ENCODE measurements at regions not wholly inside any gene's neighbourhood (a gene's known extent, or its start where the extent isn't known, plus 50 kb on each side); places are given as distances from the start of the nearest gene placed in this dataset.
A peak's percentile ranks its signal among the peaks of the same experiment; 100 is the strongest.

DNA sequence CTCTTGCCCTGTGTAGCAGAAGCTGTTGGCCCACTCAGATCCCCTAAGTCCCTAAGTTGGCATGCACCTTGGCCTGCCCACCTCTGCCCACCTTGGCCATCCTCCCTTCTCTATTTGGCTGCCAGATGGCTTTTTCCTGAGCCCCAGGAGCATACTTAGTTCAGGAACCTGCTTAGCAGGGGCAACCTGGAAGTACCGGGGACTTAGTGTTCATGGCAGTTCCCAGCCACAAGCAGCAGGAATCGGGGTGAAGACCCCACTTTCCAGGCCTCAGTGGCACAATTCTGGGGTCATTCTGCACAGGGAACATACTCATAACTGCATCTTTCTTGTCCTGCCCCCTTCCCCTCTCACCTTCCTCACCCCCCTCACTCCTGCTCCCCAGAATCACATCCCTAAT is 158.0 kb upstream of the PMEPA1 start:
- DNase-seq, result no peak

- DNase-seq, result no peak
Measured at GRCh38 chr20:57867181-57867803, 157.5 kb upstream of the PMEPA1 start.

GRCh38 chr20:57866250-57867106 is 156.7 kb upstream of the PMEPA1 start:
- DNase-seq, result no peak

GRCh38 chr20:57865266-57865665 is 155.5 kb upstream of the PMEPA1 start:
- no peak for DNase-seq

DNA sequence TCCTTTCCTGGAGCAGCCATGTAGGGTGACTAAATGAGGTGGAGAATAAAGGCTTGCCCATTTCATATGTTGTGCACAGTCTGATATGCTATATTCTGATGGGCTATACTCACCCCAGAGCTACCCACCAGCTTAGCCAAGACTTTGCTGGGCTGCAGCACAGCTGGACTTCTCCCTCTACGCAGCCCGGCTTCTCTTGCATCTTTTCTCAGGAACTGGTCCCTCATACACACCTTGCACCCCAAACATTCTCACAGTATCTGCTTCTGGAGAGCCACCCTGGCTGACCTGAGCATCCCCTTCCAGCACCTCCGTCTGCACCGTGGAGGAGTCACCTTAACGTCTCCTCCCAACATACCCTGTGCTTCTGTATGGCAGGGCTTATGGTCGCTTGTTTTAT is 150.8 kb upstream of the PMEPA1 start:
- no peak for DNase-seq

GRCh38 chr20:57857969-57858368 is 148.2 kb upstream of the PMEPA1 start:
- no peak for DNase-seq

GRCh38 chr20:57857118-57857517 is 147.3 kb upstream of the PMEPA1 start:
- no peak for DNase-seq

DNA sequence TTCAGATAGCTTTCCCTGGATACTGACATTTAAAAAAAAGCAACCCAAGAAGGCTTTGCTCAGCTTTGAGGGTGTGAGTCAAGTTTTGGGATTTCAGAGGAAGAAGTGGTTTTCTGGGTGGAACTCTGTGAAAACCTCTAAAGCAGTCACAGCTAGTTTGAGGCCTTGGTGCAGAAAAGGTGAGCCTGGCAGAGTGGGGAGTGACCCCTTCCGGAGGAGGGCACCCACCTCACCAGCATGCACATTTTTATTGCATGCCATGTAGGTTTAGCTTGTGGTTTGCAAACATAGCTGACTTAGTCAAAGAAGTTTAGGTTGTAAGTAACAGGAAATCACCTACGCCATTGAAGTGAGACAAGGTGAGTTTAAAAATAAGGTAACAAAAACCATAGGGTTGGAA is 146.8 kb upstream of the PMEPA1 start:
- no peak for DNase-seq

GRCh38 chr20:57851796-57852195 is 142.0 kb upstream of the PMEPA1 start:
- DNase-seq, result peak; percentile 71

GRCh38 chr20:57851025-57851682 is 141.3 kb upstream of the PMEPA1 start:
- no peak for DNase-seq

GRCh38 chr20:57849521-57850215 is 139.9 kb upstream of the PMEPA1 start:
- DNase-seq, result no peak

DNA sequence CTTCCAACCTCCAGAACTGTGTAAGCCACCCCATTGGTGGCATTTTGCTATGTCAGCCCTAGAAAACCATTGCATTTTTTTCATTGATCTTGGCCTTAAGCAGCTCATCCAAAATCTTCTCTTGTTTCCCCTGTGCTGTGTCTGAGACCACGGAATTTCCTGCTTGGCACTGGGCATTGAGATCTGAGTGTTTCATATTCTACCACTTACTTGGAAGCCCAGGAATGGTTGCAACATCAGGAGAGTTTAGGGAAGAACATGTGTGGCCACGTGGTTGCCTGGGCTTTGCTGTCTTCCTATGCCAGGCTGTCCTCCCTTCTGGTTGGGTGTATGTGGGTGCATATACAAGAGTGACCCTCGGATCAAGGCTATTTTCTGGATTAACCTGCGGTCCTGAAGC is 139.3 kb upstream of the PMEPA1 start:
- DNase-seq, result peak; percentile 65

GRCh38 chr20:57848282-57848681 is 138.5 kb upstream of the PMEPA1 start:
- no peak for DNase-seq

GRCh38 chr20:57847104-57847503 is 137.3 kb upstream of the PMEPA1 start:
- DNase-seq, result no peak

DNA sequence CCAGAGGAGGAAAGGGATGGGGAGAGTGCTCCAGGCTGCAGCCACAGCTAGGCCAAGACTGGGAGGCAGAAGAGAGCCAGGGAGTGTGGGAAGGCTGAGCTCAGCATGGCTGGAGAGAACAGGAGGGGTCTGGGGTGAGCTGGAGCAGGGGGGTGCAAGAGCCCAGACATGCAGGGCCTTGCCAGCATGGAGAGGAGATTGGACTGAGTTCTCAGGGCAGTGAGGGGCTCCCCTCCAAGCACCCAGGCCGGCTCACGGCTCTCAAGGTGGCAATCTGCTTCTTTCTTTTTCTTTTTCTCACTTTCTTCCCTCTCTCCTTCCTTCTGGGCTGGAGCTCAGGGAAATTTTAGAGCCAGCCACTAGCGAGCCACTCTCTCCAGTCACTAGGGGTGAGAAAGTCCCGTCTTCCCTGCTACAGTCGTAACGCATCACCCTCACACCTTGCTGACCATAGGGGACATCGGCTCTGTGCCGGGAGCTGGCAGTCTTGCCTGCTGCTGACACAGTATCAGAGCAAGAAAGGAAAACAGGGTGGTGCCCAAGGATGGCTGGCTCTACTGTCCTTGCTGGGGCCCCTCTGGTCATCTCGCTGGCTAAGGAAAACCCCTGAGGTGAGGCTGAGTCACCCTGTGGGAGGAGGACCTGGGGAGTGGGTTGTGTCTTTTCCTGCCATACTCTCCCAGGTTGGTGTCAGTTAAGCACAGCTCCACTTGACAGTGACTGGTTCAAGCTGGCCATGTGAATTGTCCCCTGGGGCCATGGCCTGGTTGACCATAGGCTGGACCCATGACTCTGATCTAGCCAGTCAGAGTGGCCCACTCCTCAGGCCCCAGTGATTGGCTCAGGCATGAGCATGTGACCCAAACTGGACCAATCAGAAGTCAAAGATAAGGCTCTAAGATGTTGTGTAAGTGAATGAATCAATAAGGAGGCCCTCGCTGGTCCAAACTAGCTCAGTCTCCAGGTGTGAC is 135.1 kb upstream of the PMEPA1 start:
- DNase-seq, result no peak

DNA sequence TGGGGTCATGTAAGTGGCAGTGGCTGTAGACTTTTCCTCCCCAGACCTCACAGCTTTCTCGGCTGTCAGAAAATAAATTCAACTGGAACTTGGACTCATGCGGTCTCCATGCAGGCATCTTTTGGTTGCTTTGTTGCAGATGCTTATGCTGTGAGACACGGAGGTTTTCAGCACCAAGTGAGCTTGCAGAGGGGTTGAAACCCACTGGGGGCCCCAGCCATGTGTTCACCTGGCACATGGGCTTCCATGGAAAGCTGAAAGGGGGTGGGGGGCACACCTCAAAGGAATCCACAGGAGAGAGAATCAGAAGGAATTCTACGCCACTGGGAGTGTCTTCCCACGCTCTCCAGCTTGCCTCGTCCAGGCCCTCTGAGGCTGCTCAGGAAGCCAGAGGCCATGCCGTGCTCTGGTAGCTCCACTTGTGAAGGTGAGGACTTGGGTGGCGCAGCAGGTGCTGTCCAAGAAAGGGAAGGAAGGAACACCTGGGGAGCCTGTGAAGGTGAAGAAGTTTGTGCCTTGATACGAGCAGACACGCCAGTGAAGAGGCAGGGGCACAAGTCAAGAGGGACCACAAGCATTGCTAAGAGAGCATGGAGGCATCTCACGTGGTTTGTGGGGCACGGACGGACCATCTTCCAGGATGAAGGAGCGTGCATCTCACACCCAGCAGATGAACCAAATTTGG is 134.3 kb upstream of the PMEPA1 start:
- DNase-seq, result no peak

DNA sequence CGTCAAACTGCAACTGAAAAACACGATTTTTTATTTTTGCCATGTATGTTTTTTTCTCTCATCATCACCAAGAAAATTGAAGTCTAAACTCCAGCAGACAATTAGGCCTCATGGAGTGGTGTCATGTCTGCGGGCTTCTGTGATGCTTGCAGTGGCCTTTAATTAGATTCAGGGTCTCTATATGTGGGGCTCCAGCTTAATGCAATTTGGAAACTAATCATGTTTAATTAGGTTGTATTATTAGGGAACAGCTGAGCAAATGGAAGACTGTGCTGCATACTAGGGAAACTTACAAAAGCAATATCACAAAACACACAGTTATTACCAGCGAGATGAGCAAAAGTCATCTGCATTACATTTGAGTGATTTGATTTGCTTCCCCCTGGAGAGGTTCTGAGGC is 132.9 kb upstream of the PMEPA1 start:
- no peak for DNase-seq

GRCh38 chr20:57841297-57841866 is 131.6 kb upstream of the PMEPA1 start:
- no peak for DNase-seq

DNA sequence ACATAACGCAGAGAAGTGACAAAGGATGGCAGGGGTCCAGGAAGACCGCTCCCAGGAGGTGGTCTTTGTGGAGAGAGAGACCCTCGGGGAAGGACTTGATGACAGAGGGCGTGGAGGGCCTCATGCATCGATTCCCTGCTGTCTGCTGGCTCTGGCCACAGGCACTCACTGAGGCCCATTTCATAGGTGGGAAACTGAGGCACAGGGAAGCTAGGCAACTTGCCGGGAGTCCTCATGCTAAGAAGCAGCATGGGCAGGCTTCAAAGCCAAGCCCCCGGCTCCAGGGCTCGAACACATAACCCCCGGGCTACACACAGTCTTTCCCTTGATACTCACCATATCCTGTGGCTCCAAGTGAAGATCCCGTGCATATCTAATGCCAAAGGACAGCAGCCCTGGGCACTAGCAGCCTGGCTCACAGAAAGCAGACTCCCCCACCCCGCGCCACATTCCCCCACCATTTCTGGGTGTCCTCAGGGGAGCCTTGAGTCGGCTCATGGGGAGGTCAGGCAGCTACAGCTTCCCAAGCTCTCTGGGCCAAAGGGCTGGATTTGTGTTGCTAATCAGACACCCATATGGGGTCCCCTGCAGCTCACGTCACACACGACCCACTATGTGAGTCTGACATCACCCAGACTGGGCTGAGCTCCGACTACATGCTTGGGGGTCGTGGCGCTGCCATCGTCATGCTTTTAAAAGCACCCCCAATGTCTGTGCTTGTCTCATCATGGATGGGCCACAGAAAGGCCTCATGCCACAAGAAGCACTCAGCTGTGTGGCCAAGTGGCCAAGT is 130.9 kb upstream of the PMEPA1 start:
- DNase-seq, result no peak

- no peak for DNase-seq
Measured at GRCh38 chr20:57840066-57840465, 130.3 kb upstream of the PMEPA1 start.

Data from fibroblast of skin of right quadriceps (primary cell).